OCI-LY1 (cell line): ENCODE measurements at regions not wholly inside any gene's neighbourhood (a gene's known extent, or its start where the extent isn't known, plus 50 kb on each side); places are given as distances from the start of the nearest gene placed in this dataset.

Experiments used
- CTCF ChIP-seq: fragments of 200-600 bp; sonication (generic), shearing (Covaris generic); IDR thresholded peaks from 2 replicates; pipeline ENCODE4 v1.5.1; 2017; ENCODE audit warnings: mild to moderate bottlenecking, antibody characterized with exemption, low read length, moderate library complexity, mixed read lengths
- EZH2 ChIP-seq: fragments of 200-600 bp; sonication (generic), shearing (Covaris generic); IDR thresholded peaks from 2 replicates; pipeline ENCODE4 v1.8.0; 2017; ENCODE audit warnings: borderline replicate concordance, mixed run types, mild to moderate bottlenecking, antibody characterized with exemption, low read length, moderate library complexity, mixed read lengths

- TF ChIP-seq CTCF (no peak), EZH2 (no peak)
Observed at GRCh38 chr7:63009771-63010170, 988.9 kb upstream of the ZNF722 start.
